ENCODE measurements at regions not wholly inside any gene's neighbourhood (a gene's known extent, or its start where the extent isn't known, plus 50 kb on each side); places are given as distances from the start of the nearest gene placed in this dataset.
"Not testable (repeated sequence)": the region's sequence is repeated elsewhere in the genome, so short reads cannot be mapped to it uniquely, and the experiment has no call there.

GRCh38 chr6:14550822-14551221 lies 433.2 kb downstream of the CD83 start:
- ChIA-PET POLR2A (no interaction called here), CTCF (interaction anchor here (0.7 to 0.8 kb wide), 2 partner anchors 16 to 339 kb away, joined by 3 to 4 read pairs; no protein-coding TSS in a partner anchor)
- TF ChIP-seq FOXJ3 (CRISPR knock-in tag; IDR thresholded peaks at IDR 0.05) (no peak), USF1 (IDR thresholded peaks at IDR 0.05; ENCODE audit: borderline replicate concordance, low read depth) (no peak), MAX (IDR thresholded peaks at IDR 0.05; ENCODE audit: low read depth) (no peak), ELF1 (IDR thresholded peaks at IDR 0.05) (no peak), SMC3 (IDR thresholded peaks at IDR 0.05; ENCODE audit: low read depth, low read length) (no peak), RFX5 (IDR thresholded peaks at IDR 0.05; ENCODE audit: low read length) (no peak), RCOR1 (IDR thresholded peaks at IDR 0.05; ENCODE audit: low read length) (no peak), RXRA (IDR thresholded peaks at IDR 0.05; ENCODE audit: borderline replicate concordance, low read depth) (no peak), YY1 (IDR thresholded peaks at IDR 0.05; ENCODE audit: low read depth) (no peak), CTCF (IDR thresholded peaks at IDR 0.05) (no peak), EP300 (IDR thresholded peaks at IDR 0.05; ENCODE audit: borderline replicate concordance in 1 of 2, low read depth in 1 of 2, low read length in 1 of 2) (no peak), NRF1 (IDR thresholded peaks at IDR 0.05; ENCODE audit: low read depth, low read length) (no peak), TAF1 (IDR thresholded peaks at IDR 0.05; ENCODE audit: borderline replicate concordance, low read depth, low read length) (no peak), MXI1 (IDR thresholded peaks at IDR 0.05; ENCODE audit: low read depth, low read length) (no peak), REST (IDR thresholded peaks at IDR 0.05; ENCODE audit: low read depth, low read length) (no peak), FOXM1 (IDR thresholded peaks at IDR 0.05; ENCODE audit: low read depth) (no peak), EZH2phosphoT487 (IDR thresholded peaks at IDR 0.05; ENCODE audit: borderline replicate concordance, low read depth) (no peak), GABPA (IDR thresholded peaks at IDR 0.05; ENCODE audit: low read depth) (no peak)
- TF ChIP-seq, protein P1, sequence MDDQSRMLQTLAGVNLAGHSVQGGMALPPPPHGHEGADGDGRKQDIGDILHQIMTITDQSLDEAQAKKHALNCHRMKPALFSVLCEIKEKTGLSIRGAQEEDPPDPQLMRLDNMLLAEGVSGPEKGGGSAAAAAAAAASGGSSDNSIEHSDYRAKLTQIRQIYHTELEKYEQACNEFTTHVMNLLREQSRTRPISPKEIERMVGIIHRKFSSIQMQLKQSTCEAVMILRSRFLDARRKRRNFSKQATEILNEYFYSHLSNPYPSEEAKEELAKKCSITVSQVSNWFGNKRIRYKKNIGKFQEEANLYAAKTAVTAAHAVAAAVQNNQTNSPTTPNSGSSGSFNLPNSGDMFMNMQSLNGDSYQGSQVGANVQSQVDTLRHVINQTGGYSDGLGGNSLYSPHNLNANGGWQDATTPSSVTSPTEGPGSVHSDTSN (IDR thresholded peaks at IDR 0.05) = no peak
- TF ChIP-seq, protein P2, sequence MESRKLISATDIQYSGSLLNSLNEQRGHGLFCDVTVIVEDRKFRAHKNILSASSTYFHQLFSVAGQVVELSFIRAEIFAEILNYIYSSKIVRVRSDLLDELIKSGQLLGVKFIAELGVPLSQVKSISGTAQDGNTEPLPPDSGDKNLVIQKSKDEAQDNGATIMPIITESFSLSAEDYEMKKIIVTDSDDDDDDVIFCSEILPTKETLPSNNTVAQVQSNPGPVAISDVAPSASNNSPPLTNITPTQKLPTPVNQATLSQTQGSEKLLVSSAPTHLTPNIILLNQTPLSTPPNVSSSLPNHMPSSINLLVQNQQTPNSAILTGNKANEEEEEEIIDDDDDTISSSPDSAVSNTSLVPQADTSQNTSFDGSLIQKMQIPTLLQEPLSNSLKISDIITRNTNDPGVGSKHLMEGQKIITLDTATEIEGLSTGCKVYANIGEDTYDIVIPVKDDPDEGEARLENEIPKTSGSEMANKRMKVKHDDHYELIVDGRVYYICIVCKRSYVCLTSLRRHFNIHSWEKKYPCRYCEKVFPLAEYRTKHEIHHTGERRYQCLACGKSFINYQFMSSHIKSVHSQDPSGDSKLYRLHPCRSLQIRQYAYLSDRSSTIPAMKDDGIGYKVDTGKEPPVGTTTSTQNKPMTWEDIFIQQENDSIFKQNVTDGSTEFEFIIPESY (IDR thresholded peaks at IDR 0.05; ENCODE audit: borderline replicate concordance, low read depth) = no peak
- Histone ChIP-seq H3K27me3 (ENCODE audit: insufficient read depth) (no peaks in the 10 kb centered on the region), H3K4me2 (no peak overlapping the region), H3K4me3 (ENCODE audit: low read depth in 2 of 2, low read length in 1 of 2) (no peak overlapping the region), H4K20me1 (ENCODE audit: insufficient read depth) (no peaks in the 10 kb centered on the region), H2AFZ (ENCODE audit: low read depth) (no peak overlapping the region), H3K36me3 (replicated peaks in 1 of 2; ENCODE audit: control insufficient read depth in 1 of 2, insufficient read depth in 2 of 2, low read length in 1 of 2) (no peaks in the 10 kb centered on the region), H3K9me2 (no peaks in the 10 kb centered on the region), H3K9me3 (no peaks in the 10 kb centered on the region), H3K27ac (ENCODE audit: low read depth in 2 of 2, low read length in 1 of 2) (no peak overlapping the region), H3K9ac (no peak overlapping the region), H3K79me2 (ENCODE audit: insufficient read depth) (no peaks in the 10 kb centered on the region), H3K4me1 (ENCODE audit: control insufficient read depth in 1 of 2, insufficient read depth in 2 of 2, low read depth in 1 of 2, low read length in 1 of 2) (no peaks in the 10 kb centered on the region), H3F3A (replicated peaks; ENCODE audit: insufficient read depth) (no peaks in the 10 kb centered on the region)
- WGBS (ENCODE audit: low lambda C conversion rate) = 25% methylated on average over 3 of the region's 3 CpGs
- no peak for DNase-seq

- H3F3A ChIP-seq (replicated peaks; ENCODE audit: insufficient read depth); H3K4me2 ChIP-seq; H3K9ac ChIP-seq; H3K79me2 ChIP-seq (ENCODE audit: insufficient read depth); H3K27me3 ChIP-seq (ENCODE audit: insufficient read depth); H4K20me1 ChIP-seq (ENCODE audit: insufficient read depth); H2AFZ ChIP-seq (ENCODE audit: low read depth); H3K4me3 ChIP-seq (ENCODE audit: low read depth in 2 of 2, low read length in 1 of 2); H3K9me3 ChIP-seq; H3K36me3 ChIP-seq (replicated peaks in 1 of 2; ENCODE audit: control insufficient read depth in 1 of 2, insufficient read depth in 2 of 2, low read length in 1 of 2); POLR2A ChIA-PET; H3K4me1 ChIP-seq (ENCODE audit: control insufficient read depth in 1 of 2, insufficient read depth in 2 of 2, low read depth in 1 of 2, low read length in 1 of 2); H3K27ac ChIP-seq (ENCODE audit: low read depth in 2 of 2, low read length in 1 of 2); H3K9me2 ChIP-seq; DNase-seq; CTCF ChIA-PET: not testable (repeated sequence)
- 53% methylated on average over 8 of the region's 8 CpGs for WGBS (ENCODE audit: low lambda C conversion rate)
Observed at GRCh38 chr6:14551601-14552000, 434.0 kb downstream of the CD83 start.

Data from SK-N-SH (cell line).